NCI-H2107 treated with DMSO at 0.1 percent for 48 hours (cell line): ENCODE measurements at regions not wholly inside any gene's neighbourhood (a gene's known extent, or its start where the extent isn't known, plus 50 kb on each side); places are given as distances from the start of the nearest gene placed in this dataset.
"Not testable (repeated sequence)": the region's sequence is repeated elsewhere in the genome, so short reads cannot be mapped to it uniquely, and the experiment has no call there.

Experiments used
- DNase-seq: peaks from one replicate; lab custom pipeline; 2025; ENCODE audit not compliant: unreplicated experiment; lab: John Stamatoyannopoulos, UW

- no peak for DNase-seq
Measured at GRCh38 chr12:131387281-131388163, 323.4 kb upstream of the SFSWAP start.

DNA sequence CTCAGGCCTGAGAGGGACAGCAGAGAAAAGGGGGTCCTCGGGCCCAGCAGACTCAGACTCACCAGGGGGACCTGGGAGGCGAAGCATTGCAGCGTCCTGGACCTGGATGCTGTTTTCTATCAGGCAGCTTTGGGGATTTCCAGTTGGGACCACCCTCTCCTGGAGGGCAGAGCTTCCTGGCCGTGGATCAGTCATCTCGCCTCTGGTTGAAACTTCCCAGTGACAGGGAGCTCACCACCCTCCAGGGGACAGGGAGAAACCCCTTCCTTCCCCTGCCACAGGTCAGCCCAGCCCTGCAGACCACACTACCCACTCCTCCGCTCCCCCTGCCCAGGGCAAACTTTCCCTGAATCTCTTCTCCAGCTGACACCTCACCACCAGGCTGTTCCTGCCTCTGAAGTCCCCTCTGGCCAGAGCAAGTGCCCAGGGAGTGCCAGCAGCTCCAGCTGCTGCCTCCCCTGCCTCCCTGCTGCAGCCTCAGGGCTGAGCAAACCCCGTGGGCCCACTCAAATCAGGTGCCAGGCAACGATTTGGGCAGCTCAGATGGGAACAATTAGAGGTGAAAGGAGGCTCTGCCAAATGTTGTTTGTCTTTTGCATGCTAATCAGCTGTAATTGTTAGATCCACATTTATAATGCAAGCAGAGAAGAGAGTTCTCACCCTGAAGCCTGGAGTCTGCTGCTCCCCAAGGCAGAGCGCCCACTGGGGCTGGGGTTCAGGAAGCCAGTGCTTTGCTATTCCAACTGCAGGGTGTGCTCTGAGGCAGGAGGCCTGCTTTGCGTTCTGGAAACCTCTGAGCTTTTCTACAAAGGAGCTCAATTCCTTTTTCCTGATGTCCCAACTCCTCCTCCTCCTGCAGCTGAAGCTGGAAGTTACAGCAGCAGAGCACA is 322.5 kb upstream of the SFSWAP start:
- DNase-seq, result not testable (repeated sequence)

GRCh38 chr12:131389054-131390013 is 321.6 kb upstream of the SFSWAP start:
- no peak for DNase-seq

GRCh38 chr12:131390412-131391334 is 320.2 kb upstream of the SFSWAP start:
- no peak for DNase-seq

- no peak for DNase-seq
Measured at GRCh38 chr12:131391399-131391798, 319.5 kb upstream of the SFSWAP start.

DNA sequence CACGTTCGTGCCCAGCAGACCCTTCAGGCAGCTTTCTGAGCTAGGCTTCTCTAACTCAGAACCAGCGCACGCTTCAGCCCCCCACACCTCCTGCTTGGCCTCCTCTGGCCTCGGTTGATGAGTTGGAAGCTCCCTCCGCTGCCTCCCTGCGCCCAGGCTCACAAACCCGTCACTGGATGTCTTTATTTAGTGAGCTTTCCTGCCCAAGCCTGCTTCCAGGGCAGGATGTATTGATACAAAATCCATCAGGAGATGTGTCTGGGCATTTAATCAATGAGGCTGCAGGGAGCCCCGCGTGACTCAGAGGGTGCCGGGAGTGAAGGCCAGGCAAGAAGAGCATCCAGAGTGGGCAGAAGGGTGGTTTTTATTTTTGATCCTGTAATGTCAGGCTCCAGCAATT is 316.1 kb upstream of the SFSWAP start:
- DNase-seq, result not testable (repeated sequence)

DNA sequence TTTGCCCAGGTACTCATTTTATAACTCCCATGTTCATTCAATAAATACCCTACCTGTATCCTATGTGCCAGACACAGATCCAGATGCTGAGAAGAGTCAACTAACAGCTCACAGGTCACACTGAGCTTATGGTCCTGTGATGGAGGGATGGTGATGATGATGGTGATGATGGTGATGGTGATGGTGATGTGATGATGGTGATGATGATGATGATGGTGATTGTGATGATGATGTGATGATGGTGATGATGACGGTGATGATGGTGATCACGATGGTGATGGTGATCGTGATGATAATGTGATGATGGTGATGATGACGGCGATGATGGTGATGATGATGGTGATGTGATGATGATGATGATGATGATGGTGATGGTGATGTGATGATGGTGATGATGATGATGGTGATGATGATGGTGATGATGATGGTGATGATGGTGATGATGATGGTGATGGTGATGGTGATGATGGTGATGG is 315.6 kb upstream of the SFSWAP start:
- not testable (repeated sequence) for DNase-seq

DNA sequence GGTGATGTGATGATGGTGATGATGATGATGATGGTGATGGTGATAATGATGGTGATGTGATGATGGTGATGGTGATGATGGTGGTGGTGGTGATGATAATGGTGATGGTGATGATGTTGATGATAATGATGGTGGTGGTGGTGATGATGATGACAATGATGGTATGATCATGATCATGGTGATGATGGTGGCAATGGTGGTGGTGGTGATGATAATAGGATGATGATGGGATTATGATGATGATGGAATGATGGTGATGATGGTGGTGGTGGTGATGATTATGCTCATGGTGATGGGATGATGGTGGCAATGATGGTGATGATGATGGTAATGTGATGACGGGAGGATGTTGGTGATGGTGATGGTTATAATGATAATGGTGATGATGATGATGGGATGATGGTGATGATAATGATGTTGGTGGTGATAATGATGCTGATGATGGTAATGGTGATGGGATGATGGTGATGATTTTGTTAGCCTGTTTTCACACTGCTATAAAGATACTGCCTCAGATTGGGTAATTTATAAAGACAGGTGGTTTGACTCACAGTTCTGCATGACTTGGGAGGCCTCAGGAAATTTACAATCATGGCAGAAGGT is 314.8 kb upstream of the SFSWAP start:
- no peak for DNase-seq

GRCh38 chr12:131397493-131398181 is 313.3 kb upstream of the SFSWAP start:
- DNase-seq, result no peak

DNA sequence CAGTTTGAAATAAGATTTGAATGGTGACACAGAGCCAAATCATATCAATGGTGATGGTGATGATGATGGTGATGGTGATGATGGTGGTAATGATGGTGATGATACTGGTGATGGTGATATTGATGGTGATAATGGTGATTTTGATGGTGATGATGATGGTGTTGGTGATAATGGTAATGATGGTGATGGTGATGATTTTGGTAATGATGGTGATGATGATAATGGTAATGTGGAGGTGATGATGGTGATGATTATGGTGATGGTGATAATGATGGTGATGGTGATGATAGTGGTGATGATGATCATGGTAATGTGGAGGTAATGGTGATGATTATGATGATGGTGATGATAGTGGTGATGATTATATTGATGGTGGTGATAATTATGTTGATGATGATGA is 311.9 kb upstream of the SFSWAP start:
- no peak for DNase-seq

DNA sequence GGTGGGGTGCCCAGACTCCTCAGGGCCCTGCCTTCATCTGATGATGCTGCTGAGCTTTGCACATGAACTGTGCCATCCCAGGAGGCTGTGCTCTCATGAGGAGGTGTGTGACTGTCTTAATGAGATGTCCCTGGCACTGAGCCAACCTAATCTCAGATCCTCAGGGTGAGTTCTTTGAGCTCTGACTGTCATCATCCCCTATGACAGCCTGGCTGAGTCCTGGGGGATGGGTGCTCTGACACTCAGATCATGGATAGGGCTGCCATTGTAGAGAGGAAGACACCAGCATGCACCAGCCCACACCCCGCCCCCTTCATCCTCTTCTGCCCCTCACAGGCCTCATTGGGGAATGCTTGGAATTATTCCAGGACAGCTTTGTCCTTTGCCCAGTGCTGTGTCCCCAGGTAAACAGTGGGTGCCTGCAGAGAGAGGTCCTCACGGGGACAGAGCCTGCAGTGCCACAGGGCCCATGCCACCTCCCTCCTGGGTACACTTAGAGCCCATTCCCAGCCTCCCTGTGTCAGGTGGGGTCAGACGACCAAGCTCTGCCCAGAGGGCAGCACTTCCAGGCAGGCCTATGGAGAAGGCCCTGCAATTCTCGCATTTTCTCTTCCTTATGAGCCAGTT is 310.1 kb upstream of the SFSWAP start:
- DNase-seq, result not testable (repeated sequence)

- DNase-seq, result not testable (repeated sequence)
Measured at GRCh38 chr12:131401907-131402633, 308.8 kb upstream of the SFSWAP start.

GRCh38 chr12:131402781-131403396 is 308.0 kb upstream of the SFSWAP start:
- DNase-seq, result no peak

DNA sequence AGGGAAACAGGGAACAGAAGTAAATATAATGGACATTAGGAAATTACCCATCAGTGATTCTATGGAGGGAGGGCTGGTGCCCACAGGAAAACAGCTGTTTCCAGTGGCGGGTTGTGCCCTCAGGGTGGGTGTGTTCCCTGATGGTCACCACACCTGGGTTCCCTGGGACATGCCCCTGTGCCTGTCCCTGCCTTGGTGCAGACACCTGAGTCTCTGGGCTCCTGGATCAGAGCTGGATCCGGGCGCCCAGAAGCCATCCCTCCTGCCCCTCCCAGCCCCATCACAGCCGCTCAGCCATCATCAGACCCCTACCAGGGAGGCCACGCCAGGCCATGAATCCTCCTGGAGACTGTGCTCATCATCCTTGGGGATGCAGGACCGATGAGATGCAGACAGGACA is 307.2 kb upstream of the SFSWAP start:
- DNase-seq, result no peak

- DNase-seq, result no peak
Measured at GRCh38 chr12:131404705-131405104, 306.2 kb upstream of the SFSWAP start.

GRCh38 chr12:131407221-131408035 is 303.5 kb upstream of the SFSWAP start:
- DNase-seq, result no peak
